SJCRH30 (cell line): ENCODE measurements at regions not wholly inside any gene's neighbourhood (a gene's known extent, or its start where the extent isn't known, plus 50 kb on each side); places are given as distances from the start of the nearest gene placed in this dataset.
"Not testable (repeated sequence)": the region's sequence is repeated elsewhere in the genome, so short reads cannot be mapped to it uniquely, and the experiment has no call there.

Source experiments
- DNase-seq, 2 experiments: peaks; one replicate each; pipeline ENCODE4 v3.0.0-alpha.2; 2015 to 2020
- H3K27ac ChIP-seq: fragments of 250-450 bp; sonication (Bioruptor Pico); 2 replicates; pipeline ENCODE4 v1.5.1; 2020; ENCODE audit warnings: mild to moderate bottlenecking, moderate library complexity
- H3K27me3 ChIP-seq: fragments of 250-450 bp; sonication (Bioruptor Pico); 2 replicates; pipeline ENCODE4 v1.5.1; 2020; ENCODE audit warnings: mild to moderate bottlenecking, moderate library complexity
- H3K36me3 ChIP-seq: fragments of 250-450 bp; sonication (Bioruptor Pico); 2 replicates; pipeline ENCODE4 v1.5.1; 2020; ENCODE audit warnings: mild to moderate bottlenecking, moderate library complexity
- H3K4me1 ChIP-seq: fragments of 250-450 bp; sonication (Bioruptor Pico); 2 replicates; pipeline ENCODE4 v1.5.1; 2020; ENCODE audit warnings: mild to moderate bottlenecking, moderate library complexity
- H3K4me3 ChIP-seq: fragments of 250-450 bp; sonication (Bioruptor Pico); 2 replicates; pipeline ENCODE4 v1.5.1; 2020; ENCODE audit warnings: mild to moderate bottlenecking, moderate library complexity
- H3K9me3 ChIP-seq: fragments of 250-450 bp; sonication (Bioruptor Pico); replicated peaks from 2 replicates; pipeline ENCODE4 v1.5.1; 2020; ENCODE audit warnings: mild to moderate bottlenecking, moderate library complexity

DNA sequence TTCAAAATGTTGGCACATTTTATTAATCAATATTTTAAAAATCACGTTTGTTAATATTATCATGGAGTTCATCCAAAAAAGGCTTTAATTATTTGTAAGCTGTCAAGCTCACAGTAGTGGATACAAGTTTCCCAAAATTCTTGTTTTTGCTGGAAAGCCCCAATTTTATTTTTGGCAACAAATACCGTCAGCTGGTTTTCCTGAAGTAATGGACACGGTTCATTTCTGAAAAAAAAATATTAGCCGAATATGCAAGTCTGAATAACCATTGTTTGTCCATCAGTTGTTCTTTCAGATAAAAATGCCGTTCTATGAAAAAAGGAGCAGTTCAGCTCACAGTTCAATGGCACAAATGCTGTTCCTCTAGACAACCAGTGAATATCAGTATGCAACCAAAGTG is 101.5 kb upstream of the RAI14 start:
- no peak overlapping the region; the same call in 1 of the 2 replicates for H3K27ac ChIP-seq
- H3K36me3 ChIP-seq, result no peaks in the 10 kb centered on the region
- H3K9me3 ChIP-seq, result 0 out of 2 replicates have a peak, but pooled peaks cover 3% of the 10 kb centered on the region
- no peak for DNase-seq
- H3K27me3 ChIP-seq, result no peaks in the 10 kb centered on the region
- peaks cover 28% of the 10 kb centered on the region for H3K4me1 ChIP-seq
- no peak overlapping the region for H3K4me3 ChIP-seq

DNA sequence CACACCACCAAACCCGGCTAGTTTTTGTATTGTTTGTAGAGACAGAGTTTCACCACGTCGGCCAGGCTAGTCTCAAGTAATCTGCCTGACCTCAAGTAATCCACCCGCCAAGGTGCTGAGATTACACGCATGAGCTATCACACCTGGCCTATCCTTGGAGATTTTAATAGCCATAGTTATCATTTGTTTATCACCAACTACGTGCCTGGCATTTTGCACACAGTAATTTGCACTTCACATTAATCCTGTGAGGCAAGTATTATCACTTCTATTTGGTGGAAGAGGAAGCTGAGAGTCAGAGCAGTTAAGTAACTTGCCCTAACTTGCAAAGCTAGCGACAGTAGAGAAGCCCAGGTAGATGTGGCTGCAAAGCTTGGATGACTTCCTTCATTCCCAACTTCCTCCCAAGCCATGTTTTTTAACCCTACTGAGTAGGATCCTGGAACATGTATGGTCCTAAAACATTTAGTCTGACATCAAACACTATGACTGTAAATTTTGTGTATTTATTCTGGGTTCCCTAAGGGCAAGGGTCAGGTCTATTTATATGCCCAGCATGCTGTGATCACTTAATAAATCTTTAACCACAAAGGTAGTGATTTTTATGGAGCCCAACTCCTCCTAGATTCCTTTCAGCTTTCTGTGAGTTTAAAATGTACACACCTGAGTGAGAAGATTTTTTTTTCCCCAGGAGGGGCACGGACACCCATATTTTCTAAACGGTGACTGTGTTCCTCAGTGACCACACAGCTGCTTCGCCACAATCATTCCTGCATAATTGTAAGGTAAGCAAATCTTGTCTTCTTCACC is 100.2 kb upstream of the RAI14 start:
- no peak overlapping the region for H3K4me3 ChIP-seq
- no peak overlapping the region; the same call in 1 of the 2 replicates for H3K27ac ChIP-seq
- peak in 1 of 2 experiments; percentile 40 for DNase-seq
- H3K27me3 ChIP-seq, result no peaks in the 10 kb centered on the region
- H3K9me3 ChIP-seq, result 0 out of 2 replicates have a peak, but pooled peaks cover 3% of the 10 kb centered on the region
- H3K4me1 ChIP-seq, result peaks cover 28% of the 10 kb centered on the region
- H3K36me3 ChIP-seq, result no peaks in the 10 kb centered on the region

DNA sequence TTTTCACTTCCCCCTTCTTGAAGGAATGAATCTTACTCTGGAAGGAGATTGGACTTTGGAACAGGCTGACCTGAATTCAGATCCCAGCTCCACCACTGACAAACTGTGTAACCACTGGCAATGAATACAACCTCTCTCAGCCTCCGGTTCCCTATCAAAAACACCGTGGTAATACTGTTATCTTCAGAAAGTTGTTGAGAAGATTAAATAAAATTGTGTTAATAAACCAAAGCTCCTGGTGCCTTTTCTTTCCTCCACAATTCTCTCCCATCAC is 99.7 kb upstream of the RAI14 start:
- H3K4me1 ChIP-seq, result peaks cover 28% of the 10 kb centered on the region
- 0 out of 2 replicates have a peak, but pooled peaks cover 3% of the 10 kb centered on the region for H3K9me3 ChIP-seq
- H3K4me3 ChIP-seq, result no peak overlapping the region
- DNase-seq, result no peak
- no peaks in the 10 kb centered on the region for H3K27me3 ChIP-seq
- no peaks in the 10 kb centered on the region for H3K36me3 ChIP-seq
- H3K27ac ChIP-seq, result no peak overlapping the region

DNA sequence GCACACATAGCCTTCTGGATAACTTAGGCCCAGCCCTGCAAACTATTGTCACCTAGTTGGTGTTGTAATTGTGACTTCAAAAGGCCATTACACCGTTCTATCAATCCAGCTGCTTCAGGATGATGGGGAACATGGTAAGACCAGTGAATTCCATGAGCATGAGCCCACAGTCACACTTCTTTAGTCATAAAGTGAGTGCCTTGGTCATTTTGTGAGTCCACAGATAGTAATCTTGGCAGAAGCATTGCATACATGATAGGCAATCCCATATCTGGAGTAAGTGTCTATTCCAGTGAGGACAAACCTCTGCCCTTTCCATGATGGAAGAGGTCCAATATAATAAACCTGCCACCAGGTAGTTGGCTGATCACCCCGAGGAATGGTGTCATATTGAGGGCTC is 94.5 kb upstream of the RAI14 start:
- not testable (repeated sequence) for H3K4me1 ChIP-seq, H3K4me3 ChIP-seq, H3K36me3 ChIP-seq, H3K9me3 ChIP-seq, H3K27me3 ChIP-seq, DNase-seq, H3K27ac ChIP-seq

DNA sequence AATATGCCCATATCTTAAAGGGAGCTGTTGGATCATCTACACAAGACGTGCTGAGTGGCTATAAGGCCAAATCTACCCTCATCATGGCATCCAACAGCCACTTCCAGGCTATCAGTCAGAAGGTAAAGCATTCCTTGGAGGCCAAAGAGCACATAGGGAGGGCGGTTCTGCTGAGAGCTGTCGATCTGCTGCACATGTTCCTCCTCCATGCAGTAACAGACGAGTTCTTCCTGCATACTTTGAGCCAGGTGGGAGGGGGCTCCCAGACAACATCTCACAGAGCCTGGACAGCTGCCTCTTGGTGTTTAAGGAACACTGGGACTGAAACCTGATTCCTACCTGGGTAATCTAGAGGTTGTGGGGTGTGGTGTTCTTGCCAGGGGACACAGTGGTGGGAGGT is 93.3 kb upstream of the RAI14 start:
- Histone ChIP-seq H3K9me3 (no peaks in the 10 kb centered on the region), H3K4me3 (no peak overlapping the region), H3K27me3 (no peaks in the 10 kb centered on the region), H3K36me3 (no peaks in the 10 kb centered on the region), H3K27ac (no peak overlapping the region), H3K4me1 (no peaks in the 10 kb centered on the region)
- no peak for DNase-seq

DNA sequence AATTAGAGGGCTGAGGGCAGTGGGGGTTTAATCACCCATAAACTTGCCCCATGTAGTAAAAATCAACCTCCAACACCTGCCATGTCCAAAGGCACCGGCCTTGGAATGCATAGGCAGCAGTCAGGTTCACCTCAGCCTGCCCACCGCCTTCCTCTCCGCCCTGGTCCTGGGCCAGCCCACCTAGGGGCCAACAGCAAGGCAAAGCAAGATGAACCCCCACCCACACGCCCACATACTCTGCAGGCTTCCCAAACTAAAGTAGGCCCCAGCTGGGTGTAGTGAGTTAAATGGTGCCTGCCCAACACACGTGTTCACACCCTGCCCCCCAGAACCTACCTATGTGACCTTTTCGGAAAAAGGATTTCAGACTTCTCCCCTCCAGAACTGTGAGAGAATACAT is 92.9 kb upstream of the RAI14 start:
- Histone ChIP-seq H3K36me3 (no peaks in the 10 kb centered on the region), H3K4me3 (no peak overlapping the region), H3K27ac (no peak overlapping the region), H3K9me3 (no peaks in the 10 kb centered on the region), H3K4me1 (no peaks in the 10 kb centered on the region), H3K27me3 (no peaks in the 10 kb centered on the region)
- no peak for DNase-seq

DNA sequence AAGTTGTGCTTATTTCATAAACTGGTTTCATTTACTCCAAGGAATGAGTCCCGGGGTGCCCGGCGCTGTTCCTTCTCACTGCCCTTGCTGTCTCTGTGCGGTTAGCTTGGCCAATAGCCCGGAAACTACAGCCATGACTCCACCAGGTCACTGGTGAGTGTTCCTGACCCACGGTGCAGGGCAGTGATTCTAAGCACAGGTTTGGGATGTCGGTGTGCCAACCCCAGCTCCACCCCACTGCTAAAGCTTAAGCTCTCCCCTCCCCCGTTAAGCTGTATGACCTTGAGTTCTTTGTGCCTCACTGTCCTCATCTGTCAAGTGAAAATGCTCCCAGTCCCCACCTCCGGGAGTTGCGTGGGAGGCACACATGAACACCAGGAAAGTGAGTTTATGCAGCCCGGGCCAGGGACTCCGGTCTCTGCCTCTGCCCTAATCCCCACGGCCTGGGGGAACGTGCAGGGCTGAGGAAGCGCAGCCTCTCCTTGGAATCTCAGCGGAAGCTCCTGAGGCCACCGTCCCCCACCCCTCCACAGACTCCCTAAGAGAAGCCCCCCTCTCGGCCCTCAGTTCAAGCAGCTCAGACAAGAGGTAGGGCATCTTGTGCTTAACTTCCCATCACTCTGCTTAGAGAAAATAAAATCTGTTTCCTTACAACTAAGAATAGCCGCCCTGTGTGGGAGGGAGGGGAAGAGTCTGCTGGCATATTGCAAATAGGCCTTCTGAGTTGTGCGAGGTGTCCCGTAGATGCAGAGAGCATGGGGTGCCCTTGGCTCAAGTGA is 92.0 kb upstream of the RAI14 start:
- Histone ChIP-seq H3K27ac (no peak overlapping the region), H3K36me3 (no peaks in the 10 kb centered on the region), H3K9me3 (no peaks in the 10 kb centered on the region), H3K4me1 (no peaks in the 10 kb centered on the region), H3K27me3 (no peaks in the 10 kb centered on the region), H3K4me3 (no peak overlapping the region)
- no peak for DNase-seq

DNA sequence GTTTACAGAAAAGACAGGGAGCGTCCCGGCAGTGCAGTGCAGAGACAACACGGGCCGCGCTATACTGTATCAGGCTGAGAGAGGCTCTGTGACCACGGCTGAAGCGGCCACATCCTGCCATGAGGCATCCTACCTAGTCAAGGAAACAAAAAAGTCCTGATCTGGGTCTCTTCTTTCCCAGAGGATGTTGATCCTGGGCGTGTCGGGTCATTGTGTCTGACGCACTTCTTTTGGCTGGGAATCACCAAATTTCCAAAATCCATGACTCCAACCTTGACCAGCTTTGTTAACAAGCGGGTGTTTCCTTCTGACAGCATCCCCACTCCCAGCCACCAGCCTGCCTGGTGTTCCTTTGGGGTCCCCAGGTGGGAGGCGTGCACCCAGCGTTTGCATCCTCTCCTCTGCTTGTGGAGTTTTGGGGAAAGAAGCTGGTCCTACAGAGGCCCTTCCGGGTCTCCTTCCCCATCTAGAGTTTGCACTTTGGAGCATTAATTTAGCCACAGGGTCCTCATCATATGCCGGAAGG is 91.4 kb upstream of the RAI14 start:
- H3K27ac ChIP-seq, result no peak overlapping the region
- no peaks in the 10 kb centered on the region for H3K27me3 ChIP-seq
- no peak for DNase-seq

DNA sequence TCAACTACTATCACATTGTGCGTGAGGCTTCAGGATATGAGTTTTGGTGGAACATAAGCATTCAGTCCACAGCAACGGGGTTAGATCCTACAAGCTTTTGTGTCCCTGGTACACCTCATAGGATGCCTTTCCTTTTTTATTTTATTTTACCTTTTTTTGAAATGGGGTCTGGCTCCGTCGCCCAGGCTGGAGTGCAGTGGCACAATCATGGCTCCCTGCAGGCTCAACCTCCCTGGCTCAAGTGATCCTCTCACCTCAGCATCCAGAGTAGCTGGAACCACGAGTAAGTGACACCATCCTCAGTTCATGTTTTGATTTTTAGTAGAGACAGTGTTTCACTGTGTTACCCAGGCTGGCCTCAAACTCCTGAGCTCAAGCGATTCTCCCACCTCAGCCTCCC is 86.0 kb upstream of the RAI14 start:
- no peaks in the 10 kb centered on the region for H3K36me3 ChIP-seq
- peak overlapping the region; percentile 74; the same call in 1 of the 2 replicates for H3K27ac ChIP-seq
- H3K9me3 ChIP-seq, result no peaks in the 10 kb centered on the region
- H3K4me3 ChIP-seq, result no peak overlapping the region
- no peak for DNase-seq
- H3K4me1 ChIP-seq, result peaks cover 19% of the 10 kb centered on the region
- no peaks in the 10 kb centered on the region for H3K27me3 ChIP-seq

More for the DNA sequence above, 91.4 kb upstream of the RAI14 start:
- Histone ChIP-seq H3K9me3 (no peaks in the 10 kb centered on the region), H3K36me3 (no peaks in the 10 kb centered on the region), H3K4me3 (no peak overlapping the region), H3K4me1 (no peaks in the 10 kb centered on the region)

DNA sequence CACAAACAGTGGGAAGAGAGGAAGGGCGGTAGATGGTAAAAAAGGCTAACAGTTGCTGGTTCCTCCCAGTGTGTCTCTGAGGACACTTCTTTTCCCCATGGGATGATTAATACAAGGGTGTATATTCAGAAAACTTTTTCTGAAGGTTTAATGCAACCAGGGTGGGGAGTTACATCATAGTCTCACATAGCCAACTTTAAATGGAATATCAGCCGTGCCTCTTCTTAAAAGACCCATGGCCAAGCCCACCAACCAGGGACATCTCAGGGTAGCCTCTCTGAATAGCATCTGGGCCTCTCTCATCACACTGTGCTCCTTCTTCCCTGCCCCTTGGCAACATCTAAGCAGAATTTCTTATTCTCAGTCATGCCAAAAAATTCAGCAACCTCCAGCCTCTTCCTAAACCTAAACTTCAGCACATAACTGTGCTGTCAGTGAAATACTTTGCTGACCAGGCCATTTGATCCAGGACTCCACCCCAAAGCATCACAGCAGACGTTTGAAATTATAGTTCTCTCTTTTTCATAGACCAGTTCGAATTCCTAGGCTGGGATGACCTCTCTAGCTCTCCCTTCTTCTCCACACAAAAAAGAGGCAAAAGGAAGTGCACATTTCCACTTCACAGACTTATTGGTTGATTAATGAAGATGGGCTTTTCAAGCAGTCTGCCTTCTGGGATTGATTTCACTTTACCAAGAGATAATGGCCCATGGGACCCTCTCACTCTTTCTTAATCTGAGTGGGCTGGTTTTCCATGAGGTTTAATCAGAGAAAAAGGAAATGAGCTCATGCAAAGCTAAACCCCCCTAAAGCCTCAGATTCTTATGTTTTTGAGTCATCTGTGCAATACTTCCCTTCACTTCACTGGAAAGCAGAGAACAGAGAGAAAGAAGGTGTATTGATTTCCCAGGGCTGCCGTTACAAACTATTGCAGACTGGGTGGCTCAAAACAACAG is 85.1 kb upstream of the RAI14 start:
- H3K27me3 ChIP-seq, result no peaks in the 10 kb centered on the region

DNA sequence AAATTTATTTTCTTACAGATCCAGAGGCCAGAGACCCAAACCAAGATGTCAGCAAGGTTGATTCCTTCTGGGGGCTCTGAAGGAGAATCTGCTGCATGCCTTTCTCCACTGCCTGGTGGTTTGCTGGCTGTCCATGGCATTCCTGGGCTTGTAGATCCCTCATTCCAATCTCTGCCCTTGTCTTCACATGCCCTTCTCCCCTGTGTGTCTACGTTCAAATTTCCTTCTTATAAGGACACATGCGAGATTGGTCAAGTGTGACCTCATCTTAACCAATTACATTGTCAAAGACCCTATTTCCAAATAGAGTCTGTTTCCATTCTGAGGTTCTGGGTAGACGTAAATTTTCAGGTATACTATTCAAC is 84.5 kb upstream of the RAI14 start:
- Histone ChIP-seq H3K27me3 (no peaks in the 10 kb centered on the region), H3K9me3 (no peaks in the 10 kb centered on the region), H3K4me1 (peaks cover 19% of the 10 kb centered on the region), H3K27ac (peak overlapping the region; percentile 74), H3K4me3 (0 out of 2 replicates have a peak overlapping the region, but pooled peaks have one; percentile 5), H3K36me3 (no peaks in the 10 kb centered on the region)
- peak; percentile 38 to 43 for DNase-seq

More for the DNA sequence above, 85.1 kb upstream of the RAI14 start:
- Histone ChIP-seq H3K4me3 (0 out of 2 replicates have a peak overlapping the region, but pooled peaks have one; percentile 5), H3K36me3 (no peaks in the 10 kb centered on the region), H3K27ac (peak overlapping the region; percentile 74), H3K4me1 (peaks cover 19% of the 10 kb centered on the region), H3K9me3 (no peaks in the 10 kb centered on the region)
- peak in 1 of 2 experiments; percentile 53 for DNase-seq

DNA sequence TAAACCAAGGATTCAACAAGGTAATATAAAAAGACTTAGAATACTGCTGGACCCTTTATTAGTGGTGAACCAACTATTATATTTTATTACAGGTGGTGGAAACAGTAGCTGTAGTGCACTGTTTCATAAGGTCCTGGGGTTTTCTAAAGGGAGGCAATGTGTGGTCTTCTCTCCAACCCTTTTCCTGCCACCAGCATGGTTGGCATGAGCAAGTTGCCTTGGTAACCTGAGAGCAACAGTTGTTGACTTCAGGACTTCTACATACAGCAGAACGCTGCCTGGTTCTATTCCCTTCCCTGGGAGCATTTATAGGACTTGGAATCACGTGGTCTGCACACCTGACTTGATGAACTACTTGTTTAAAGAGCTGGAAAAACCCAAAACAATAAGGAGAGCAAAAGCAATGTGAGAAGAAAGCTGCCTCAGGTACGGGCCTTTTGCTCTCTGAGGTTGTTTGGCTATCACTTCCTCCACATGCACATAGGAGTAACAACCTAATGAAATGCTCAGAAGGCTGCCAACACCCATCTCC is 81.1 kb upstream of the RAI14 start:
- H3K27me3 ChIP-seq, result no peaks in the 10 kb centered on the region
- no peak overlapping the region for H3K27ac ChIP-seq
- H3K9me3 ChIP-seq, result no peaks in the 10 kb centered on the region
- H3K36me3 ChIP-seq, result no peaks in the 10 kb centered on the region
- H3K4me1 ChIP-seq, result peaks cover 19% of the 10 kb centered on the region
- no peak overlapping the region for H3K4me3 ChIP-seq
- DNase-seq, result no peak

DNA sequence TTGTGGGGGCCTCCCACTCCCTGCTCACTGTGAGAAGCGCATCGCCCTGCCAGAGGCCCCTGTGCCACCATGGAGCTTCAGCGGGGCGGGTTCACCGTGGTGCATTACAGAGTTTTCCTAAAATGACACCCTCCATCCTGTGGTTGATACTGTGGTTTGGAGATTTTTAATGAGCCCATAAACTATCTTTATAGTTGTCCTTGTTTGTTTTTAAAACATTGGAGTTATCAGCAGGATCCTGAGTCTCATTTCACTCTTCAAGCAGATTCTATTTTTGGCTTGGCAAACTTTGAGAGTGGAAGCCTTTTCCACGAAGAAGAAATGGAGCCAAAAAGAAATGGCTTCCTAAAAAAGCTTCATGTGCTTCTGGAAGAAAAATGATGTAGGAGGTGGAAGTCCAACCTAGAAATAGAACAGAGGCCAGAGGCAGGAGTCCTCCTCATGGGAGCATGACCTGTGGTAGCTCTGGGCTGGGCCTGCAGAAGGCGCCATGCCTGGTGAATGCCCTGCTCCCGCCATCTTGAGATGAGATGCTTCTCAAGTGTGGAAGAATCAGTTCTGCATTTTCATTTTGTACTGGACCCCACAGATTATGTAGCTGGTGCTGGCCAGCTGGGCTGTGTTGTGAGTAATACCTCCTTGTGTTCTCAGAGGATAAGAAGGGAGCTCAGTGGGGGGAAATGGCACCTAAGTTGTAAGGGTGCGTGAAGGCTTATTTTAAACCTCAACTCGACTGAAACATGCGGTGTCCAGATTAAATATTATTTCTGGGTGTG is 79.0 kb upstream of the RAI14 start:
- Histone ChIP-seq H3K36me3 (no peaks in the 10 kb centered on the region), H3K27ac (no peak overlapping the region), H3K9me3 (no peaks in the 10 kb centered on the region), H3K4me3 (no peak overlapping the region), H3K27me3 (no peaks in the 10 kb centered on the region), H3K4me1 (peaks cover 14% of the 10 kb centered on the region)
- no peak for DNase-seq

DNA sequence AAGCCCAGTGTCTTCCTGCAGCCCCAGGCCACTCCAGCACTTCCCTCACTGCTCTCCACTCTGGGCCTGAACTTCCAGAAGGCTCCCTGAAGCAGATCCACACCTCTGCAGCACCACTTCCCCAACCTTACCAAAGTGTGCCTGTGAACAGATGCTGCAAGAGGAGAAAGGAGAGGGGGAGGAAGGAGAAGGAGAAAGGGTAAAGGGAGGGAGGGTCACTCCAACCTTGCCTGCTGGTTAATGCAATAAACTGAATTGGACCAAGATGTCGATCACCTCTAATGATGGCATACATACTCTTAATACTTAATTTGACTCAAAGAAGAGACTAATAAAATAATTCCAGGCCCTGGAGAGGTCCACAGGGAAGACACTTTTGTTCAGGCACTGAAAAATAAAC is 77.2 kb upstream of the RAI14 start:
- H3K27me3 ChIP-seq, result no peaks in the 10 kb centered on the region
- no peak overlapping the region for H3K4me3 ChIP-seq
- no peak overlapping the region for H3K27ac ChIP-seq
- H3K4me1 ChIP-seq, result peaks cover 20% of the 10 kb centered on the region
- H3K36me3 ChIP-seq, result no peaks in the 10 kb centered on the region
- no peak for DNase-seq
- no peaks in the 10 kb centered on the region for H3K9me3 ChIP-seq
